Stomach (tissue), 4 donors: ENCODE measurements at regions not wholly inside any gene's neighbourhood (a gene's known extent, or its start where the extent isn't known, plus 50 kb on each side); places are given as distances from the start of the nearest gene placed in this dataset.

Source experiments
- CTCF ChIP-seq, 7 experiments: fragments of 450-650 bp in 4 of 7; fragments of 200-600 bp in 3 of 7; sonication (generic) in 3 of 7; IDR thresholded peaks; one replicate each; pipeline ENCODE4 v1.5.1; 2016 to 2019; ENCODE audit warnings: antibody characterized with exemption in 7 of 7, control low read depth in 2 of 7, mild to moderate bottlenecking in 1 of 7
- POLR2A ChIP-seq, 4 donors: fragments of 450-650 bp; IDR thresholded peaks; one replicate each; pipeline ENCODE4 v1.6.1; 2016; ENCODE audit warnings: antibody characterized with exemption in 4 of 4, control low read depth in 2 of 4, mild to moderate bottlenecking in 1 of 4, moderate library complexity in 1 of 4

DNA sequence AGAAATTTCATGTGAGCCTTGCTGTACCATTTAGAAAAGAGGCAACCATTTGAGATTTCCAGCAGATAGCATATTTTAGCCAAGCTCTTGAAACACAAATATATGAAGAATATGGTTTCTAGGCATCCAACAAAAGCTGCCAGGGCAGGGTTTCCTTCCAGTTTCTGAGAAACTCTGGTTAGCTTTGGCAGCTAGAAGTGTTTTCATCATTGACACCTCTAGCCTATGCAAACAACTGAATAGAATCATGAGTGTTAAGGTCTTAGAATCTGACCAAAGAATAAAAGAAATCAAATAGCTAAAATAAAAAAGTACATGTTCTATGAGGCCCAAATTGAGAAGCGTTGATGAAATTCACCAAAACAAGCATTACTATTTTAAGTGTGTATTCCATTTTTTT is 188.1 kb downstream of the TMEM167A start:
- TF ChIP-seq CTCF (IDR thresholded peaks at IDR 0.05) (no peak), POLR2A (IDR thresholded peaks at IDR 0.05) (no peak)
